ENCODE measurements at regions not wholly inside any gene's neighbourhood (a gene's known extent, or its start where the extent isn't known, plus 50 kb on each side); places are given as distances from the start of the nearest gene placed in this dataset.
"Not testable (repeated sequence)": the region's sequence is repeated elsewhere in the genome, so short reads cannot be mapped to it uniquely, and the experiment has no call there.

- Histone ChIP-seq H3K9me3 (no peaks in the 10 kb centered on the region), H3K36me3 (no peaks in the 10 kb centered on the region), H3K27me3 (no peaks in the 10 kb centered on the region), H3K4me1 (no peaks in the 10 kb centered on the region), H3K4me3 (replicated peaks in 1 of 3) (no peak overlapping the region), H3K27ac (no peak overlapping the region)
- intact Hi-C loops (cut with DNase I), result no loop called here
- 70 to 75% methylated on average over 4 of the region's 4 CpGs for WGBS, 2 donors
- TF ChIP-seq CTCF (IDR thresholded peaks at IDR 0.05), result no peak
- no peak for TF ChIP-seq POLR2A (IDR thresholded peaks at IDR 0.05)
- no peak for DNase-seq
Observed at GRCh38 chr6:3963426-3963825, 114.3 kb downstream of the FAM50B start.

GRCh38 chr6:3965071-3965718 lies 113.7 kb downstream of the FAM217A start:
- intact Hi-C loops (cut with DNase I), result no loop called here
- H3K4me1 ChIP-seq, result no peaks in the 10 kb centered on the region
- TF ChIP-seq POLR2A (IDR thresholded peaks at IDR 0.05), result no peak
- TF ChIP-seq CTCF (IDR thresholded peaks at IDR 0.05), result no peak
- no peaks in the 10 kb centered on the region for H3K9me3 ChIP-seq
- DNase-seq, result no peak
- WGBS, 2 donors, result 79 to 85% methylated on average over 12 of the region's 12 CpGs
- H3K36me3 ChIP-seq, result no peaks in the 10 kb centered on the region
- H3K27ac ChIP-seq, result no peak overlapping the region
- H3K4me3 ChIP-seq (replicated peaks in 1 of 3), result no peak overlapping the region
- no peaks in the 10 kb centered on the region for H3K27me3 ChIP-seq

GRCh38 chr6:3966426-3966825 lies 112.5 kb downstream of the FAM217A start:
- H3K4me1 ChIP-seq, result no peaks in the 10 kb centered on the region

DNA sequence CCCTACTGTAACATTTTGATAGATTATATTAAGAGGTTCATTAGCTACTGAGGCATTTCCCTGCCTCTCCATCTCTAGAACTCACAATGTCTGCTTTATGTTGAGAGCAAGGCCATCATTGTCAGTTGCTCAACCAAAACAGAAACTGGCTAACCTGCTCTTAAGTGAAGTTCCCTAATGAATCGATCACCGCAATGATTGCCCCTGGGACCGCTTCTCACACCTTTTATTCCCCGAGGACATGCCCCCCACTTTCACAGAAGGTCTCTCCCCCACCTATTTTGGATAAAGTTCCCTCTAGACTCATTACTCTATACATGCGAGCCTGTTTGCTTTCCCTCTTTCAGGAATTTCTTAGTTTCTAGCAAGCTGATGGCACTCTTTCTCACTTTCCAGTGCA lies 108.8 kb downstream of the FAM217A start:
- H3K27me3 ChIP-seq, result no peaks in the 10 kb centered on the region
- H3K9me3 ChIP-seq, result no peaks in the 10 kb centered on the region
- TF ChIP-seq CTCF (IDR thresholded peaks at IDR 0.05), result no peak
- no peak for TF ChIP-seq POLR2A (IDR thresholded peaks at IDR 0.05)
- no peak overlapping the region for H3K27ac ChIP-seq
- intact Hi-C loops (cut with DNase I), result no loop called here
- 92 to 93% methylated on average over 5 of the region's 5 CpGs for WGBS, 2 donors
- H3K36me3 ChIP-seq, result no peaks in the 10 kb centered on the region
- no peak for DNase-seq
- H3K4me1 ChIP-seq, result no peaks in the 10 kb centered on the region
- H3K4me3 ChIP-seq (replicated peaks in 1 of 3), result no peak overlapping the region

More at GRCh38 chr6:3966426-3966825, 112.5 kb downstream of the FAM217A start:
- 89 to 95% methylated on average over 9 of the region's 9 CpGs for WGBS, 2 donors
- intact Hi-C loops (cut with DNase I), result no loop called here
- DNase-seq, result no peak
- Histone ChIP-seq H3K36me3 (no peaks in the 10 kb centered on the region), H3K9me3 (no peaks in the 10 kb centered on the region), H3K27ac (no peak overlapping the region), H3K27me3 (no peaks in the 10 kb centered on the region), H3K4me3 (replicated peaks in 1 of 3) (no peak overlapping the region)
- TF ChIP-seq POLR2A (IDR thresholded peaks at IDR 0.05) (no peak), CTCF (IDR thresholded peaks at IDR 0.05) (no peak)

- WGBS, 2 donors, result 76 to 85% methylated on average over 3 of the region's 3 CpGs
- H3K27me3 ChIP-seq; H3K4me1 ChIP-seq; intact Hi-C loops (cut with DNase I); H3K36me3 ChIP-seq; H3K27ac ChIP-seq; DNase-seq; H3K9me3 ChIP-seq; H3K4me3 ChIP-seq (replicated peaks in 1 of 3): not testable (repeated sequence)
Observed at GRCh38 chr6:3973152-3973551, 105.8 kb downstream of the FAM217A start.
